Kidney tubule cell (primary cell): ENCODE measurements at regions not wholly inside any gene's neighbourhood (a gene's known extent, or its start where the extent isn't known, plus 50 kb on each side); places are given as distances from the start of the nearest gene placed in this dataset.
A peak's percentile ranks its signal among the peaks of the same experiment; 100 is the strongest.

Experiments
- DNase-seq: peaks from one replicate; pipeline ENCODE4 v3.0.0-alpha.2; 2018; ENCODE audit warnings: low spot score

- DNase-seq: no peak
These were observed 200.9 kb downstream of the KIF18A start for GRCh38 chr11:27907091-27907490.

- DNase-seq: peak; percentile 74
These were observed 203.4 kb downstream of the KIF18A start for GRCh38 chr11:27904358-27905055.

GRCh38 chr11:27902981-27903624, 202.8 kb upstream of the BDNF start:
- peak; percentile 86 for DNase-seq

- no peak for DNase-seq
These were observed 197.9 kb upstream of the BDNF start for GRCh38 chr11:27898166-27898565.

DNA sequence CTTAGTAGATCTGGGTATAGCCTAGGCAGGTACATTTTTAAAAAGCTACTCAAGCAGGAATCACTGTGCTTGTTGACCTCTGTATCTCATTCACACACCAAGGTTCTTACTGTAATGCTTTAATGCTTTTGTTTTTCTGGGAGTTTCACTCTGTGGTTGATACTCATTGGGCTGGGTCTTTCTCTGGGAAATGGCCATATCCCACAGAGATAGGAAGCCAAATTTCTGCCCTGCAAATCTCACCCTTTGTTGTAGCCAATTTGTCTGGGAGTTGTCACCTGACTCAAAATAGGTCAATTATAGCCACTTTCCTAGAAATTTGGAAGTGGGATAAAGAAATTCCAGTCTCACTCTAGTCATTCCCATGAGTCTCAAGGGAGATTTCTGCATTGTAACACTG, 195.8 kb upstream of the BDNF start:
- DNase-seq: peak; percentile 64

GRCh38 chr11:27894552-27894951, 194.3 kb upstream of the BDNF start:
- DNase-seq: no peak

DNA sequence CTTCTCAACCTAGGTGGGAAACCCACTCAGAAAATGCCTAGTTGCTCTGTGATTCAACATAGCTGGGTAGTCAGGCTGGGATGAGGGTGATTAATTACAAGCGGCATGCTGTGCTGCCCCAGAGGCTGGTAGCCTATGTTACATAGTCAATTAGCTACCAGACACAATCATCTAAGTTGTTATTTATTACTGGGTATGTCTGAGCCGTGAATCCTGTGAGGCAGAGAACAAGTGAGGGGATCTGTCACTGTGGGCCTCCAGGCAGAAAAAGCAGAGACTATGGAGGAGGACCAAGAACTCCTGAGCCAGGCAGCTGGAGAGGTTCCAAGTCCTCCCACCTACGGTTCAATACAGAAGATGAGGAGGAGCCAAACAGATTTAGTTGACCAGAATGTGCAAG, 186.6 kb upstream of the BDNF start:
- peak; percentile 80 for DNase-seq

DNA sequence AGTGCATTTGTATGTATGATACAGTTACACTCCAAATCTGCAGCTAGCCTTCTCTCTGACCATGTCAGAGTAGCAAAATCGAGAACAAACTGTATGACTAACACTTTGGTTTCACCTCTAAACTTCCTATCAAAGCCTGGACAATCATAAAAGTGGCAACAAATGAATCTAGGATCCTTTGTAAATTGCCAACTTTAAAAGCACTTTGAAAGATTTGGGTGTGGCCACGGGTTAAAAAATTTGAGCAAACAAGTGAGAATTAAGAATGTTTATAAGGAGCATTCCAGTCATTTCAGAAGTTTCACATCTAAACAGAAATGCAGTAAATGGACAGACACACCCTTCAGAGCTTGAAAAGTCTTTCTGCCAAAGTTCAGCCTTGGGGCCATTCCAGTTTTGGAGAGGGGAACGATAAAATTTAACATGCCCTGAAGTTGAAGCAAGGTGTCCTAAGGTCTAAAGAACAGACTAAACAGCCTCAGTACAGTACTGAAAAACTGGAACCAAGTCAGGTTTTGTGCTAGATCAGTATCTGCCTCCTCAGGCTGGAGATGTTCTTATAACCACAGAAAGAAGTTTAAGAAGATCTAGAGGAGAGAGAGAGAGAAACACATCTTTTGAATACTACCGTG, 181.9 kb upstream of the BDNF start:
- DNase-seq: no peak

GRCh38 chr11:27875831-27876775, 175.8 kb upstream of the BDNF start:
- no peak for DNase-seq

- no peak for DNase-seq
These were observed 175.0 kb upstream of the BDNF start for GRCh38 chr11:27874998-27875830.

- DNase-seq: no peak
These were observed 173.4 kb upstream of the BDNF start for GRCh38 chr11:27873664-27874063.

GRCh38 chr11:27871056-27871455, 170.8 kb upstream of the BDNF start:
- no peak for DNase-seq

DNA sequence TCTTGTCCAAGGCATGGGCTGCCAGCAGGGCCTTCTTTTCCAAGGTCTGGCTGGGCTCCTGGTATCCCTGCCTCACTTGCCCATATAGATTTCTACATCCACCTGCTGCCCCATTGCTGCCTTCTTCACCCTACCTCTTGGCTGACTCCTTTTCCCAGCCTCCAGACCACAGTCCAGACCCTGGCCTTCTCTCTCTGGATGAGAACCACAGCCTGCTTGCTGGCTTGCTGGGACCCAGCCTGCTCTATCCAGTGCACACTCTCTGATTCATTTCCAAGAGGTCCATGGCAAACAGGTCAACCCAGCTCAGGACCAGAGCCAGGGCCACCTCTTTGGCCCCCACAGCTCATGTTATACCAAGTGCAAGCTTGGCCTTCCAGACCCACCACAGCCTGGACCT, 169.4 kb upstream of the BDNF start:
- no peak for DNase-seq

GRCh38 chr11:27868709-27869108, 168.5 kb upstream of the BDNF start:
- no peak for DNase-seq

DNA sequence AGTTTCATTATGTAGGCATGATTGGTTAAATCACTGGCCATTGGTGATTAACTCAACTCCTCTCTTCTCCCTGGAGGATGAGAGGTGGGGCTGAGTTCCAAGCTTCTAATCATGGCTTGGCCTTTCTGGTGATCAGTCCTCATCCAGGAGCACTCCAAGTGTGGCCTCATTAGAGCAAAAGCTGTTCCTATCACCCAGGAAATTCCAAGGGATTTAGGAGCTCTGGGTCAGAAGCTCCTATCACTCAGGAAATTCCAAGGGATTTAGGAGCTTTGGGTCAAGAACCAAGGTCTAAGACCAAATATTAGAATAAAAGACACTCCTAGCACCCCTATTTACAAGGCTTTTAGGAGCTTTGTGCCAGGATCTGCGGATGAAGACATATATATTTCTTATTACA, 168.0 kb upstream of the BDNF start:
- DNase-seq: no peak

GRCh38 chr11:27865105-27865504, 164.8 kb upstream of the BDNF start:
- no peak for DNase-seq

DNA sequence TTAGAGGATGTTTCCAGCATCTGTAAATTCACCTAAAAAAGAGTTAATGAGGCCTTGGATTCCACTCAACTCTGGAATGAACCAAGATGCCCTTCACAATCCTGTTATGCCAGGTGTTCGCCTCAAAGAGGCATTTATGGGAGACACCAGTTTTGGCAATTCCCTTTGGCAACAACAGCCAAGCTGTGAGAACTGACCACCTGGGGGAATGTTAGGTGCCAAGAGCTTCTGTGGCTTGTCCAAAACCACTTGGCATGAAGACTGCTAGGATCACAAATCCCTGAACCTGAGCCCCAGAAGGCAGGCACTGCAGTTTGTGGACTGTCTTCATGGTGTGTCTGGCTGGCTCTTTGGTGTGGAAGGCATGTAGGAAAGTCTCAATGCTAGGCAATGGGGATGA, 164.4 kb upstream of the BDNF start:
- no peak for DNase-seq

- peak; percentile 94 for DNase-seq
These were observed 163.8 kb upstream of the BDNF start for GRCh38 chr11:27864091-27864491.

DNA sequence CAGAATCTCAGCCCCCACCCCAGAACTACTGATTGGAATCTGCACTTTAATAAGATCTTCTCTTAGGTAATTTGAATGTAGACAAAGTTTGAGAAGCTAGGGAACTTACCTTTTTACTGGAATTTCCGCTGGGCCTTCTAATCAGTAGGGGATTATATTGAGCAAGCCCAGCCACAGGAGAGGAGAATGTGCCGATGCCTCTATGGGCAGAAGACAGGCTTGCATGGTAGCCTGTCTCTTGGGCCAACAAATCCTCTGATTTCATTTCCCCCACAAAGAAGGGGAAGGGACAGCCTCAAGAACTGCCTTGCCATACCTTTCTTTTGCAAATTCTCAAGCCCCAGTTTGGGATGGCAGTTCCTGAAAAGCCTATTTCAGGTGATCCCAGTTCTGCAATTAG, 163.4 kb upstream of the BDNF start:
- no peak for DNase-seq

- peak; percentile 84 for DNase-seq
These were observed 161.6 kb upstream of the BDNF start for GRCh38 chr11:27861706-27862430.

GRCh38 chr11:27860811-27861210, 160.6 kb upstream of the BDNF start:
- DNase-seq: peak; percentile 23
